ENCODE measurements at regions not wholly inside any gene's neighbourhood (a gene's known extent, or its start where the extent isn't known, plus 50 kb on each side); places are given as distances from the start of the nearest gene placed in this dataset.
"Not testable (repeated sequence)": the region's sequence is repeated elsewhere in the genome, so short reads cannot be mapped to it uniquely, and the experiment has no call there.

GRCh38 chr6:94623586-94623985 lies 953.7 kb upstream of the MANEA start:
- no peaks in the 10 kb centered on the region for H3K9me3 ChIP-seq (ENCODE audit: control insufficient read depth, low read length)
- no peak overlapping the region for H3K4me3 ChIP-seq (ENCODE audit: low read length)
- ATAC-seq = no peak
- no peak overlapping the region for H3K27ac ChIP-seq (ENCODE audit: low read length)
- no peak for DNase-seq
- intact Hi-C loops (cut with DNase I) = no loop called here
- H3K4me1 ChIP-seq (ENCODE audit: control insufficient read depth, insufficient read depth, low read length) = no peaks in the 10 kb centered on the region
- no peaks in the 10 kb centered on the region for H3K27me3 ChIP-seq (ENCODE audit: control insufficient read depth, insufficient read depth)

GRCh38 chr6:94622783-94623182 lies 954.6 kb upstream of the MANEA start:
- H3K4me3 ChIP-seq (ENCODE audit: low read length) = no peak overlapping the region
- H3K27ac ChIP-seq (ENCODE audit: low read length) = no peak overlapping the region
- H3K4me1 ChIP-seq (ENCODE audit: control insufficient read depth, insufficient read depth, low read length) = no peaks in the 10 kb centered on the region
- ATAC-seq (no peak), DNase-seq (no peak)
- no peaks in the 10 kb centered on the region for H3K27me3 ChIP-seq (ENCODE audit: control insufficient read depth, insufficient read depth)
- H3K9me3 ChIP-seq (ENCODE audit: control insufficient read depth, low read length) = no peaks in the 10 kb centered on the region
- intact Hi-C loops (cut with DNase I) = no loop called here

- Histone ChIP-seq H3K4me1 (ENCODE audit: control insufficient read depth, insufficient read depth, low read length) (no peaks in the 10 kb centered on the region), H3K4me3 (ENCODE audit: low read length) (no peak overlapping the region), H3K27me3 (ENCODE audit: control insufficient read depth, insufficient read depth) (no peaks in the 10 kb centered on the region), H3K9me3 (ENCODE audit: control insufficient read depth, low read length) (no peaks in the 10 kb centered on the region), H3K27ac (ENCODE audit: low read length) (no peak overlapping the region)
- no peak for DNase-seq
- 45% methylated on average over 1 of the region's 1 CpG for WGBS
- intact Hi-C loops (cut with DNase I) = no loop called here
- no peak for ATAC-seq
Measured at GRCh38 chr6:94600636-94601035, 976.7 kb upstream of the MANEA start.

- no peaks in the 10 kb centered on the region for H3K4me1 ChIP-seq (ENCODE audit: control insufficient read depth, insufficient read depth, low read length)
- intact Hi-C loops (cut with DNase I) = no loop called here
- no peak overlapping the region for H3K27ac ChIP-seq (ENCODE audit: low read length)
- no peaks in the 10 kb centered on the region for H3K27me3 ChIP-seq (ENCODE audit: control insufficient read depth, insufficient read depth)
- ATAC-seq = no peak
- H3K9me3 ChIP-seq (ENCODE audit: control insufficient read depth, low read length) = no peaks in the 10 kb centered on the region
- no peak for DNase-seq
- H3K4me3 ChIP-seq (ENCODE audit: low read length) = no peak overlapping the region
- WGBS = 81% methylated on average over 2 of the region's 2 CpGs
Measured at GRCh38 chr6:94597487-94597886, 979.8 kb upstream of the MANEA start.

GRCh38 chr6:94590416-94590815 lies 986.9 kb upstream of the MANEA start:
- ATAC-seq = no peak
- Histone ChIP-seq H3K4me1 (ENCODE audit: control insufficient read depth, insufficient read depth, low read length) (no peaks in the 10 kb centered on the region), H3K27me3 (ENCODE audit: control insufficient read depth, insufficient read depth) (no peaks in the 10 kb centered on the region), H3K4me3 (ENCODE audit: low read length) (no peak overlapping the region), H3K27ac (ENCODE audit: low read length) (no peak overlapping the region), H3K9me3 (ENCODE audit: control insufficient read depth, low read length) (no peaks in the 10 kb centered on the region)
- 92% methylated on average over 6 of the region's 6 CpGs for WGBS
- DNase-seq = no peak
- intact Hi-C loops (cut with DNase I) = no loop called here

GRCh38 chr6:94588301-94588700 lies 989.0 kb upstream of the MANEA start:
- no peak for ATAC-seq
- WGBS = 57% methylated on average over 3 of the region's 3 CpGs
- intact Hi-C loops (cut with DNase I) = no loop called here

GRCh38 chr6:94584211-94584610 lies 993.1 kb upstream of the MANEA start:
- DNase-seq (peak in 1 of 3 donors; percentile 50), ATAC-seq (no peak)
- H3K9me3 ChIP-seq (ENCODE audit: control insufficient read depth, low read length) = no peaks in the 10 kb centered on the region
- no peaks in the 10 kb centered on the region for H3K4me1 ChIP-seq (ENCODE audit: control insufficient read depth, insufficient read depth, low read length)
- no peaks in the 10 kb centered on the region for H3K27me3 ChIP-seq (ENCODE audit: control insufficient read depth, insufficient read depth)
- H3K27ac ChIP-seq (ENCODE audit: low read length) = no peak overlapping the region
- H3K4me3 ChIP-seq (ENCODE audit: low read length) = no peak overlapping the region
- 76% methylated on average over 2 of the region's 2 CpGs for WGBS
- intact Hi-C loops (cut with DNase I) = no loop called here

More at GRCh38 chr6:94588301-94588700, 989.0 kb upstream of the MANEA start:
- Histone ChIP-seq H3K27ac (ENCODE audit: low read length) (no peak overlapping the region), H3K27me3 (ENCODE audit: control insufficient read depth, insufficient read depth) (no peaks in the 10 kb centered on the region), H3K4me1 (ENCODE audit: control insufficient read depth, insufficient read depth, low read length) (no peaks in the 10 kb centered on the region), H3K9me3 (ENCODE audit: control insufficient read depth, low read length) (no peaks in the 10 kb centered on the region), H3K4me3 (ENCODE audit: low read length) (no peak overlapping the region)
- DNase-seq = no peak

- intact Hi-C loops (cut with DNase I) = no loop called here
- ATAC-seq (no peak), DNase-seq (no peak)
- no peak overlapping the region for H3K4me3 ChIP-seq (ENCODE audit: low read length)
- H3K27ac ChIP-seq (ENCODE audit: low read length) = no peak overlapping the region
- H3K9me3 ChIP-seq (ENCODE audit: control insufficient read depth, low read length) = no peaks in the 10 kb centered on the region
- WGBS = 49% methylated on average over 5 of the region's 5 CpGs
- no peaks in the 10 kb centered on the region for H3K27me3 ChIP-seq (ENCODE audit: control insufficient read depth, insufficient read depth)
- no peaks in the 10 kb centered on the region for H3K4me1 ChIP-seq (ENCODE audit: control insufficient read depth, insufficient read depth, low read length)
Measured at GRCh38 chr6:94570581-94570980, 1006.8 kb upstream of the MANEA start.

GRCh38 chr6:94562846-94563245 lies 1014.5 kb upstream of the MANEA start:
- ATAC-seq = no peak
- WGBS = 87% methylated on average over 2 of the region's 2 CpGs

GRCh38 chr6:94559829-94560537 lies 1017.4 kb upstream of the MANEA start:
- Histone ChIP-seq H3K27ac (ENCODE audit: low read length) (no peak overlapping the region), H3K27me3 (ENCODE audit: control insufficient read depth, insufficient read depth) (no peaks in the 10 kb centered on the region), H3K4me1 (ENCODE audit: control insufficient read depth, insufficient read depth, low read length) (no peaks in the 10 kb centered on the region), H3K4me3 (ENCODE audit: low read length) (no peak overlapping the region), H3K9me3 (ENCODE audit: control insufficient read depth, low read length) (no peaks in the 10 kb centered on the region)
- intact Hi-C loops (cut with DNase I) = no loop called here
- no peak for ATAC-seq
- DNase-seq = no peak
- WGBS = 79% methylated on average over 1 of the region's 1 CpG

More at GRCh38 chr6:94562846-94563245, 1014.5 kb upstream of the MANEA start:
- intact Hi-C loops (cut with DNase I) = no loop called here
- Histone ChIP-seq H3K4me1 (ENCODE audit: control insufficient read depth, insufficient read depth, low read length) (no peaks in the 10 kb centered on the region), H3K9me3 (ENCODE audit: control insufficient read depth, low read length) (no peaks in the 10 kb centered on the region), H3K27ac (ENCODE audit: low read length) (no peak overlapping the region), H3K27me3 (ENCODE audit: control insufficient read depth, insufficient read depth) (no peaks in the 10 kb centered on the region), H3K4me3 (ENCODE audit: low read length) (no peak overlapping the region)
- no peak for DNase-seq

- WGBS = 93% methylated on average over 11 of the region's 11 CpGs
- ATAC-seq; intact Hi-C loops (cut with DNase I); H3K27ac ChIP-seq (ENCODE audit: low read length); DNase-seq; H3K4me3 ChIP-seq (ENCODE audit: low read length); H3K9me3 ChIP-seq (ENCODE audit: control insufficient read depth, low read length); H3K27me3 ChIP-seq (ENCODE audit: control insufficient read depth, insufficient read depth); H3K4me1 ChIP-seq (ENCODE audit: control insufficient read depth, insufficient read depth, low read length): not testable (repeated sequence)
Measured at GRCh38 chr6:94557207-94557606, 1020.1 kb upstream of the MANEA start.

GRCh38 chr6:94548201-94548600 lies 1029.1 kb upstream of the MANEA start:
- Histone ChIP-seq H3K4me1 (ENCODE audit: control insufficient read depth, insufficient read depth, low read length) (no peaks in the 10 kb centered on the region), H3K4me3 (ENCODE audit: low read length) (no peak overlapping the region), H3K9me3 (ENCODE audit: control insufficient read depth, low read length) (no peaks in the 10 kb centered on the region), H3K27me3 (ENCODE audit: control insufficient read depth, insufficient read depth) (no peaks in the 10 kb centered on the region), H3K27ac (ENCODE audit: low read length) (no peak overlapping the region)
- WGBS = 62% methylated on average over 4 of the region's 4 CpGs
- no peak for DNase-seq
- intact Hi-C loops (cut with DNase I) = no loop called here
- no peak for ATAC-seq
